ENCODE measurements at regions not wholly inside any gene's neighbourhood (a gene's known extent, or its start where the extent isn't known, plus 50 kb on each side); places are given as distances from the start of the nearest gene placed in this dataset.
"Not testable (repeated sequence)": the region's sequence is repeated elsewhere in the genome, so short reads cannot be mapped to it uniquely, and the experiment has no call there.

GRCh38 chr2:131607056-131607455, 79.4 kb downstream of the CCDC74A start:
- TF ChIP-seq, protein P1, sequence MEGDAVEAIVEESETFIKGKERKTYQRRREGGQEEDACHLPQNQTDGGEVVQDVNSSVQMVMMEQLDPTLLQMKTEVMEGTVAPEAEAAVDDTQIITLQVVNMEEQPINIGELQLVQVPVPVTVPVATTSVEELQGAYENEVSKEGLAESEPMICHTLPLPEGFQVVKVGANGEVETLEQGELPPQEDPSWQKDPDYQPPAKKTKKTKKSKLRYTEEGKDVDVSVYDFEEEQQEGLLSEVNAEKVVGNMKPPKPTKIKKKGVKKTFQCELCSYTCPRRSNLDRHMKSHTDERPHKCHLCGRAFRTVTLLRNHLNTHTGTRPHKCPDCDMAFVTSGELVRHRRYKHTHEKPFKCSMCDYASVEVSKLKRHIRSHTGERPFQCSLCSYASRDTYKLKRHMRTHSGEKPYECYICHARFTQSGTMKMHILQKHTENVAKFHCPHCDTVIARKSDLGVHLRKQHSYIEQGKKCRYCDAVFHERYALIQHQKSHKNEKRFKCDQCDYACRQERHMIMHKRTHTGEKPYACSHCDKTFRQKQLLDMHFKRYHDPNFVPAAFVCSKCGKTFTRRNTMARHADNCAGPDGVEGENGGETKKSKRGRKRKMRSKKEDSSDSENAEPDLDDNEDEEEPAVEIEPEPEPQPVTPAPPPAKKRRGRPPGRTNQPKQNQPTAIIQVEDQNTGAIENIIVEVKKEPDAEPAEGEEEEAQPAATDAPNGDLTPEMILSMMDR (IDR thresholded peaks at IDR 0.05; ENCODE audit: extremely low read depth in 1 of 2, insufficient read depth in 1 of 2, low read depth in 1 of 2, low read length in 2 of 2), result not testable (repeated sequence)
- TF ChIP-seq POLR2A, MYC (IDR thresholded peaks at IDR 0.05; ENCODE audit: low read depth, low read length): not testable (repeated sequence)
